HG03025 (cell line): ENCODE measurements at regions not wholly inside any gene's neighbourhood (a gene's known extent, or its start where the extent isn't known, plus 50 kb on each side); places are given as distances from the start of the nearest gene placed in this dataset.

Source experiments
- ATAC-seq: cut with Tn5 transposase; IDR thresholded peaks from one replicate; pipeline ENCODE4 v1.9.1; 2021; ENCODE audit warnings: mild to moderate bottlenecking, moderate library complexity; ENCODE audit not compliant: unreplicated experiment, low FRiP score

GRCh38 chr1:175866776-175867175 lies 123.4 kb upstream of the TNR start:
- ATAC-seq, result no peak

GRCh38 chr1:175865041-175865766 lies 121.8 kb upstream of the TNR start:
- no peak for ATAC-seq

- no peak for ATAC-seq
Observed at GRCh38 chr1:175864625-175865024, 121.2 kb upstream of the TNR start.

- ATAC-seq, result no peak
Observed at GRCh38 chr1:175864183-175864582, 120.8 kb upstream of the TNR start.

GRCh38 chr1:175863299-175864050 lies 120.1 kb upstream of the TNR start:
- no peak for ATAC-seq

GRCh38 chr1:175862408-175862807 lies 119.0 kb upstream of the TNR start:
- no peak for ATAC-seq

GRCh38 chr1:175861626-175862367 lies 118.4 kb upstream of the TNR start:
- ATAC-seq, result no peak

- no peak for ATAC-seq
Observed at GRCh38 chr1:175857756-175858155, 114.4 kb upstream of the TNR start.

GRCh38 chr1:175853681-175854080 lies 110.3 kb upstream of the TNR start:
- no peak for ATAC-seq

GRCh38 chr1:175851749-175852148 lies 108.4 kb upstream of the TNR start:
- no peak for ATAC-seq

GRCh38 chr1:175848329-175848728 lies 104.9 kb upstream of the TNR start:
- no peak for ATAC-seq

- ATAC-seq, result no peak
Observed at GRCh38 chr1:175845985-175846384, 102.6 kb upstream of the TNR start.

- no peak for ATAC-seq
Observed at GRCh38 chr1:175845338-175845737, 101.9 kb upstream of the TNR start.

GRCh38 chr1:175844877-175845276 lies 101.5 kb upstream of the TNR start:
- no peak for ATAC-seq

GRCh38 chr1:175842550-175842949 lies 99.2 kb upstream of the TNR start:
- no peak for ATAC-seq

GRCh38 chr1:175841738-175842187 lies 98.4 kb upstream of the TNR start:
- no peak for ATAC-seq

GRCh38 chr1:175840787-175841186 lies 97.4 kb upstream of the TNR start:
- no peak for ATAC-seq

- no peak for ATAC-seq
Observed at GRCh38 chr1:175839779-175840669, 96.6 kb upstream of the TNR start.

GRCh38 chr1:175834597-175834996 lies 91.2 kb upstream of the TNR start:
- ATAC-seq, result no peak

GRCh38 chr1:175833951-175834350 lies 90.6 kb upstream of the TNR start:
- no peak for ATAC-seq
